ENCODE measurements at regions not wholly inside any gene's neighbourhood (a gene's known extent, or its start where the extent isn't known, plus 50 kb on each side); places are given as distances from the start of the nearest gene placed in this dataset.

GRCh38 chr4:163621821-163622220 is 127.3 kb downstream of the TMA16 start:
- no peak for TF ChIP-seq CTCF (IDR thresholded peaks at IDR 0.05)
- TF ChIP-seq POLR2A (IDR thresholded peaks at IDR 0.05): no peak
